ENCODE measurements at regions not wholly inside any gene's neighbourhood (a gene's known extent, or its start where the extent isn't known, plus 50 kb on each side); places are given as distances from the start of the nearest gene placed in this dataset.

DNA sequence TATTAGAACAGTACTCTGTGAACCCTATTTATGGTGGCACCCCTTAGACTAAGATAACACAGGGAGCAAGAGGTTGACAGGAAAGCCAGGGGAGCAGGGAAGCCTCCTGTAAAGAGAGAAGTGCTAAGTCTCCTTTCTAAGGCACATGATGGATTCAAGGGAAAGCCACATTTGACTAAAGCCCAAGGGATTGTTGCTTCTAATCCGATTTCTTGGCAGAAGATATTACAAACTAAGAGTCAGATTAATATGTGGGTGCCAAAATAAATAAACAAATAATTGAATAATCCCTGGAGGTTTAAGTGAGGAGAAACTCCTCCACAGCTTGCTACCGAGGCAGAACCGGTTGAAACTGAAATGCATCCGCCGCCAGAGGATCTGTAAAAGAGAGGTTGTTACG is 333.2 kb downstream of the SOX11 start:
- TF ChIP-seq EZH2 (IDR thresholded peaks at IDR 0.05; ENCODE audit: low read length): no peak
- TF ChIP-seq, protein P1, sequence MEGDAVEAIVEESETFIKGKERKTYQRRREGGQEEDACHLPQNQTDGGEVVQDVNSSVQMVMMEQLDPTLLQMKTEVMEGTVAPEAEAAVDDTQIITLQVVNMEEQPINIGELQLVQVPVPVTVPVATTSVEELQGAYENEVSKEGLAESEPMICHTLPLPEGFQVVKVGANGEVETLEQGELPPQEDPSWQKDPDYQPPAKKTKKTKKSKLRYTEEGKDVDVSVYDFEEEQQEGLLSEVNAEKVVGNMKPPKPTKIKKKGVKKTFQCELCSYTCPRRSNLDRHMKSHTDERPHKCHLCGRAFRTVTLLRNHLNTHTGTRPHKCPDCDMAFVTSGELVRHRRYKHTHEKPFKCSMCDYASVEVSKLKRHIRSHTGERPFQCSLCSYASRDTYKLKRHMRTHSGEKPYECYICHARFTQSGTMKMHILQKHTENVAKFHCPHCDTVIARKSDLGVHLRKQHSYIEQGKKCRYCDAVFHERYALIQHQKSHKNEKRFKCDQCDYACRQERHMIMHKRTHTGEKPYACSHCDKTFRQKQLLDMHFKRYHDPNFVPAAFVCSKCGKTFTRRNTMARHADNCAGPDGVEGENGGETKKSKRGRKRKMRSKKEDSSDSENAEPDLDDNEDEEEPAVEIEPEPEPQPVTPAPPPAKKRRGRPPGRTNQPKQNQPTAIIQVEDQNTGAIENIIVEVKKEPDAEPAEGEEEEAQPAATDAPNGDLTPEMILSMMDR (optimal IDR thresholded peaks at IDR 0.05 in 1 of 3, IDR thresholded peaks at IDR 0.05 in 1 of 3, conservative IDR thresholded peaks at IDR 0.05 in 1 of 3; ENCODE audit: extremely low read depth in 1 of 3, insufficient read depth in 2 of 3, low read length in 3 of 3): no peak
- no peak overlapping the region for H3K4me2 ChIP-seq (ENCODE audit: control insufficient read depth, extremely low read depth, insufficient read depth, low read depth, low read length)
- FAIRE-seq (no peak), DNase-seq (ENCODE audit: low read depth, low spot score) (no peak)
- no peaks in the 10 kb centered on the region for H3K4me1 ChIP-seq (ENCODE audit: control insufficient read depth, extremely low read depth, insufficient read depth, low read length)
- no peaks in the 10 kb centered on the region for H4K20me1 ChIP-seq (ENCODE audit: control insufficient read depth, extremely low read depth, insufficient read depth, low read length)
- H3K27me3 ChIP-seq (ENCODE audit: control insufficient read depth, extremely low read depth, insufficient read depth, low read length): no peaks in the 10 kb centered on the region
- no peak overlapping the region for H3K27ac ChIP-seq (ENCODE audit: control insufficient read depth, insufficient read depth, low read length)
- H3K36me3 ChIP-seq (ENCODE audit: control insufficient read depth in 2 of 2, extremely low read depth in 1 of 2, insufficient read depth in 2 of 2, low read length in 2 of 2): no peaks in the 10 kb centered on the region
- no peaks in the 10 kb centered on the region for H3K9me1 ChIP-seq (ENCODE audit: control insufficient read depth, extremely low read depth, insufficient read depth, low read length)
- H3K9me3 ChIP-seq (ENCODE audit: control insufficient read depth, low read depth, low read length): no peaks in the 10 kb centered on the region
- H2AFZ ChIP-seq (ENCODE audit: control insufficient read depth, low read length): no peak overlapping the region
- no peaks in the 10 kb centered on the region for H3K79me2 ChIP-seq (ENCODE audit: control insufficient read depth, insufficient read depth, low read length)
- H3K9ac ChIP-seq (ENCODE audit: control insufficient read depth, extremely low read depth, insufficient read depth, low read length): no peak overlapping the region
- dilution Hi-C loops (cut with MboI; ENCODE audit: extremely low pct_ligation_motif_present, low sequenced_read_pairs): no loop called here
- H3K4me3 ChIP-seq (ENCODE audit: control insufficient read depth in 2 of 3, extremely low read depth in 1 of 3, insufficient read depth in 2 of 3, low read depth in 1 of 3, low read length in 3 of 3): no peak overlapping the region

DNA sequence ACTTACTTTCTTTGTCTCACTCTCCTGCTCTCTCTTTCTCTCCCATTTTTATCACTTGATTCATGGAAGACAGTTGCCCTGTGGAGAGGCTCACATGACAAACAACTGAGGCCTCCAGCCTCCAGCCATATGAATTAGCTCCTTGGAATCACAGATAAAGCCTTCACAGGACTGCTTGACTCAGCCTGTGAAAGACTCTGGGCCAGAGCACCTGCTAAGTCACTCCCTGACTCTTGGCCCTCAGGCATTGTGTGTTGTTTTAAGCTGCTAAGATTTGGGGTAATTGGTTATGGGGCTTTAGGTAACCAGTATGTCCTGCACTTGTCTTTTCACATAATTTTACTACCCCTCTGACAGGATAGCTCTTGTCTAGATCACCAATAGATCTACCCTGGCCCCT is 334.9 kb downstream of the SOX11 start:
- dilution Hi-C loops (cut with MboI; ENCODE audit: extremely low pct_ligation_motif_present, low sequenced_read_pairs): no loop called here
- Histone ChIP-seq H3K27me3 (ENCODE audit: control insufficient read depth, extremely low read depth, insufficient read depth, low read length) (no peaks in the 10 kb centered on the region), H4K20me1 (ENCODE audit: control insufficient read depth, extremely low read depth, insufficient read depth, low read length) (no peaks in the 10 kb centered on the region), H3K27ac (ENCODE audit: control insufficient read depth, insufficient read depth, low read length) (no peak overlapping the region), H3K9me3 (ENCODE audit: control insufficient read depth, low read depth, low read length) (no peaks in the 10 kb centered on the region), H3K4me2 (ENCODE audit: control insufficient read depth, extremely low read depth, insufficient read depth, low read depth, low read length) (no peak overlapping the region), H3K4me3 (ENCODE audit: control insufficient read depth in 2 of 3, extremely low read depth in 1 of 3, insufficient read depth in 2 of 3, low read depth in 1 of 3, low read length in 3 of 3) (no peak overlapping the region), H3K9ac (ENCODE audit: control insufficient read depth, extremely low read depth, insufficient read depth, low read length) (no peak overlapping the region), H3K9me1 (ENCODE audit: control insufficient read depth, extremely low read depth, insufficient read depth, low read length) (no peaks in the 10 kb centered on the region), H2AFZ (ENCODE audit: control insufficient read depth, low read length) (no peak overlapping the region), H3K4me1 (ENCODE audit: control insufficient read depth, extremely low read depth, insufficient read depth, low read length) (no peaks in the 10 kb centered on the region), H3K79me2 (ENCODE audit: control insufficient read depth, insufficient read depth, low read length) (no peaks in the 10 kb centered on the region), H3K36me3 (ENCODE audit: control insufficient read depth in 2 of 2, extremely low read depth in 1 of 2, insufficient read depth in 2 of 2, low read length in 2 of 2) (no peaks in the 10 kb centered on the region)
- FAIRE-seq: no peak
- no peak for DNase-seq (ENCODE audit: low read depth, low spot score)
- no peak for TF ChIP-seq EZH2 (IDR thresholded peaks at IDR 0.05; ENCODE audit: low read length)
- TF ChIP-seq, protein P1 (optimal IDR thresholded peaks at IDR 0.05 in 1 of 3, IDR thresholded peaks at IDR 0.05 in 1 of 3, conservative IDR thresholded peaks at IDR 0.05 in 1 of 3; ENCODE audit: extremely low read depth in 1 of 3, insufficient read depth in 2 of 3, low read length in 3 of 3): no peak
